GM12891 (cell line): ENCODE measurements at regions not wholly inside any gene's neighbourhood (a gene's known extent, or its start where the extent isn't known, plus 50 kb on each side); places are given as distances from the start of the nearest gene placed in this dataset.
"Not testable (repeated sequence)": the region's sequence is repeated elsewhere in the genome, so short reads cannot be mapped to it uniquely, and the experiment has no call there.

ENCODE experiments used
- POLR2A ChIP-seq: IDR thresholded peaks from 2 replicates; pipeline ENCODE4 v1.6.1; 2011; ENCODE audit warnings: low read depth, low read length, control low read depth
- POLR2AphosphoS5 ChIP-seq: IDR thresholded peaks from 2 replicates; pipeline ENCODE4 v1.6.1; 2011; ENCODE audit warnings: low read depth, low read length, control low read depth

- TF ChIP-seq POLR2A, POLR2AphosphoS5: not testable (repeated sequence)
These were observed 154.0 kb upstream of the F9 start for GRCh38 chrX:139376547-139376946.
